ENCODE measurements at regions not wholly inside any gene's neighbourhood (a gene's known extent, or its start where the extent isn't known, plus 50 kb on each side); places are given as distances from the start of the nearest gene placed in this dataset.
A peak's percentile ranks its signal among the peaks of the same experiment; 100 is the strongest.

DNA sequence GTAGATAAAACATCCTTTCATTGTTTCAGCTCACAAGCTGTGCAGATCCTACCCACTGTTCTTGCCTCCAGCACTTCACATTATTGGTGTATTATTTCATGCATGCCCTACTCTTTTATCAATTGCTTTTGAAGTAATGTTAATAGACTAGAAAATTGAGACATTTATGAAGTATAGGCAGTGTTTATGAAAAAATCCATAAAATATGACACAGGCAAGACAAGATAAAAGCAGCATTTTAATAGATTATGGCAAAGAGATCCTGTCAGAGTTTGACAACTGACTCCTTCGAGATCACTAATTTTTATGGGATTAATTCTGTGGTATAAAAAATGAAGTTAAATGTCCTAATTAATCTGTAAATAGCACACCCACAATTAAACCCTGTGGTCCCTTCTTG lies 217.2 kb upstream of the NANOGP8 start:
- no peaks in the 10 kb centered on the region for H3K27me3 ChIP-seq (ENCODE audit: insufficient read depth, low read depth, low read length)
- H3K4me3 ChIP-seq (ENCODE audit: low read length), result no peak overlapping the region
- H3K27ac ChIP-seq (ENCODE audit: low read length), result no peak overlapping the region
- no peaks in the 10 kb centered on the region for H3K9me2 ChIP-seq (ENCODE audit: insufficient read depth, low read length)
- H3K4me2 ChIP-seq (ENCODE audit: low read length), result no peak overlapping the region
- H3K79me2 ChIP-seq (replicated peaks; ENCODE audit: insufficient read depth, low read length), result no peaks in the 10 kb centered on the region
- H4K20me1 ChIP-seq (ENCODE audit: insufficient read depth), result no peaks in the 10 kb centered on the region
- TF ChIP-seq EZH2 (IDR thresholded peaks at IDR 0.05; ENCODE audit: borderline replicate concordance, insufficient read depth, low read length, poor library complexity, severe bottlenecking) (no peak), EP300 (conservative IDR thresholded peaks at IDR 0.05; ENCODE audit: poor library complexity, severe bottlenecking) (peak; percentile 95), POLR2AphosphoS5 (IDR thresholded peaks at IDR 0.05) (peak; percentile 94)
- no peaks in the 10 kb centered on the region for H3K9me3 ChIP-seq (ENCODE audit: low read length)
- no peak overlapping the region for H2AFZ ChIP-seq (ENCODE audit: low read depth, low read length)
- no peaks in the 10 kb centered on the region for H3F3A ChIP-seq (ENCODE audit: insufficient read depth, low read length, poor library complexity, severe bottlenecking)
- H3K36me3 ChIP-seq (ENCODE audit: insufficient read depth, low read length), result no peaks in the 10 kb centered on the region
- no peak overlapping the region for H3K9ac ChIP-seq (ENCODE audit: low read length)

DNA sequence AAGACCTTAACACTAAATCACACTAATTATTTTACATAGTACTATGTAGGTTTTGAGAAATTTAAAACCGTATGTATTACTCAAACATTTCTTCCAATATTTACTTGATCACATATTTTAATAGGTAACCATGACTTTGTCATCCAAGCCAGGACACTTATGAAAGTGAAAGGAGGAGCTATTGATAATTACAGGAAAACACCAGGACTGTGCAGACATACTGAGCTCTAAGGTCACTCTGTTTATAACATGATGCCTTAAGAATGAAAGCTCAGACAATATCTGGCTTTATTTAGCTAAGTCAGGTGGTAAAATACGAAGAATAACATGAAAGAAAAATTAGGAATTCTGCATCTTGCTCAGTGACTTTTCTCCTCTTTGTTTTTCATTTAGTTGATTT lies 216.0 kb upstream of the NANOGP8 start:
- no peak overlapping the region for H3K4me3 ChIP-seq (ENCODE audit: low read length)
- TF ChIP-seq, protein P1, sequence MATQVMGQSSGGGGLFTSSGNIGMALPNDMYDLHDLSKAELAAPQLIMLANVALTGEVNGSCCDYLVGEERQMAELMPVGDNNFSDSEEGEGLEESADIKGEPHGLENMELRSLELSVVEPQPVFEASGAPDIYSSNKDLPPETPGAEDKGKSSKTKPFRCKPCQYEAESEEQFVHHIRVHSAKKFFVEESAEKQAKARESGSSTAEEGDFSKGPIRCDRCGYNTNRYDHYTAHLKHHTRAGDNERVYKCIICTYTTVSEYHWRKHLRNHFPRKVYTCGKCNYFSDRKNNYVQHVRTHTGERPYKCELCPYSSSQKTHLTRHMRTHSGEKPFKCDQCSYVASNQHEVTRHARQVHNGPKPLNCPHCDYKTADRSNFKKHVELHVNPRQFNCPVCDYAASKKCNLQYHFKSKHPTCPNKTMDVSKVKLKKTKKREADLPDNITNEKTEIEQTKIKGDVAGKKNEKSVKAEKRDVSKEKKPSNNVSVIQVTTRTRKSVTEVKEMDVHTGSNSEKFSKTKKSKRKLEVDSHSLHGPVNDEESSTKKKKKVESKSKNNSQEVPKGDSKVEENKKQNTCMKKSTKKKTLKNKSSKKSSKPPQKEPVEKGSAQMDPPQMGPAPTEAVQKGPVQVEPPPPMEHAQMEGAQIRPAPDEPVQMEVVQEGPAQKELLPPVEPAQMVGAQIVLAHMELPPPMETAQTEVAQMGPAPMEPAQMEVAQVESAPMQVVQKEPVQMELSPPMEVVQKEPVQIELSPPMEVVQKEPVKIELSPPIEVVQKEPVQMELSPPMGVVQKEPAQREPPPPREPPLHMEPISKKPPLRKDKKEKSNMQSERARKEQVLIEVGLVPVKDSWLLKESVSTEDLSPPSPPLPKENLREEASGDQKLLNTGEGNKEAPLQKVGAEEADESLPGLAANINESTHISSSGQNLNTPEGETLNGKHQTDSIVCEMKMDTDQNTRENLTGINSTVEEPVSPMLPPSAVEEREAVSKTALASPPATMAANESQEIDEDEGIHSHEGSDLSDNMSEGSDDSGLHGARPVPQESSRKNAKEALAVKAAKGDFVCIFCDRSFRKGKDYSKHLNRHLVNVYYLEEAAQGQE (IDR thresholded peaks at IDR 0.05; ENCODE audit: borderline replicate concordance), result no peak
- TF ChIP-seq EZH2 (IDR thresholded peaks at IDR 0.05; ENCODE audit: borderline replicate concordance, insufficient read depth, low read length, poor library complexity, severe bottlenecking), result no peak
- no peak for TF ChIP-seq RAD21 (conservative IDR thresholded peaks at IDR 0.05)
- no peak for TF ChIP-seq TAF1 (IDR thresholded peaks at IDR 0.05; ENCODE audit: low read depth)
- TF ChIP-seq, protein P2, sequence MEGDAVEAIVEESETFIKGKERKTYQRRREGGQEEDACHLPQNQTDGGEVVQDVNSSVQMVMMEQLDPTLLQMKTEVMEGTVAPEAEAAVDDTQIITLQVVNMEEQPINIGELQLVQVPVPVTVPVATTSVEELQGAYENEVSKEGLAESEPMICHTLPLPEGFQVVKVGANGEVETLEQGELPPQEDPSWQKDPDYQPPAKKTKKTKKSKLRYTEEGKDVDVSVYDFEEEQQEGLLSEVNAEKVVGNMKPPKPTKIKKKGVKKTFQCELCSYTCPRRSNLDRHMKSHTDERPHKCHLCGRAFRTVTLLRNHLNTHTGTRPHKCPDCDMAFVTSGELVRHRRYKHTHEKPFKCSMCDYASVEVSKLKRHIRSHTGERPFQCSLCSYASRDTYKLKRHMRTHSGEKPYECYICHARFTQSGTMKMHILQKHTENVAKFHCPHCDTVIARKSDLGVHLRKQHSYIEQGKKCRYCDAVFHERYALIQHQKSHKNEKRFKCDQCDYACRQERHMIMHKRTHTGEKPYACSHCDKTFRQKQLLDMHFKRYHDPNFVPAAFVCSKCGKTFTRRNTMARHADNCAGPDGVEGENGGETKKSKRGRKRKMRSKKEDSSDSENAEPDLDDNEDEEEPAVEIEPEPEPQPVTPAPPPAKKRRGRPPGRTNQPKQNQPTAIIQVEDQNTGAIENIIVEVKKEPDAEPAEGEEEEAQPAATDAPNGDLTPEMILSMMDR (IDR thresholded peaks at IDR 0.05; ENCODE audit: poor library complexity, severe bottlenecking), result no peak
- TF ChIP-seq EP300 (conservative IDR thresholded peaks at IDR 0.05; ENCODE audit: poor library complexity, severe bottlenecking), result no peak
- TF ChIP-seq SMC3 (conservative IDR thresholded peaks at IDR 0.05; ENCODE audit: poor library complexity), result no peak
- TF ChIP-seq MXI1 (conservative IDR thresholded peaks at IDR 0.05; ENCODE audit: poor library complexity, severe bottlenecking), result no peak
- no peak for TF ChIP-seq POLR2AphosphoS5 (IDR thresholded peaks at IDR 0.05)

More for the DNA sequence above, 216.0 kb upstream of the NANOGP8 start:
- Histone ChIP-seq H4K20me1 (ENCODE audit: insufficient read depth) (no peaks in the 10 kb centered on the region), H3K9me2 (ENCODE audit: insufficient read depth, low read length) (no peaks in the 10 kb centered on the region), H3K27me3 (ENCODE audit: insufficient read depth, low read depth, low read length) (no peaks in the 10 kb centered on the region), H3K9ac (ENCODE audit: low read length) (no peak overlapping the region), H3K36me3 (ENCODE audit: insufficient read depth, low read length) (no peaks in the 10 kb centered on the region), H3K9me3 (ENCODE audit: low read length) (no peaks in the 10 kb centered on the region), H2AFZ (ENCODE audit: low read depth, low read length) (no peak overlapping the region), H3K4me2 (ENCODE audit: low read length) (no peak overlapping the region), H3F3A (ENCODE audit: insufficient read depth, low read length, poor library complexity, severe bottlenecking) (no peaks in the 10 kb centered on the region), H3K79me2 (replicated peaks; ENCODE audit: insufficient read depth, low read length) (no peaks in the 10 kb centered on the region), H3K27ac (ENCODE audit: low read length) (no peak overlapping the region)

Measured in neural cell (in vitro differentiated cells).